ENCODE measurements at regions not wholly inside any gene's neighbourhood (a gene's known extent, or its start where the extent isn't known, plus 50 kb on each side); places are given as distances from the start of the nearest gene placed in this dataset.

DNA sequence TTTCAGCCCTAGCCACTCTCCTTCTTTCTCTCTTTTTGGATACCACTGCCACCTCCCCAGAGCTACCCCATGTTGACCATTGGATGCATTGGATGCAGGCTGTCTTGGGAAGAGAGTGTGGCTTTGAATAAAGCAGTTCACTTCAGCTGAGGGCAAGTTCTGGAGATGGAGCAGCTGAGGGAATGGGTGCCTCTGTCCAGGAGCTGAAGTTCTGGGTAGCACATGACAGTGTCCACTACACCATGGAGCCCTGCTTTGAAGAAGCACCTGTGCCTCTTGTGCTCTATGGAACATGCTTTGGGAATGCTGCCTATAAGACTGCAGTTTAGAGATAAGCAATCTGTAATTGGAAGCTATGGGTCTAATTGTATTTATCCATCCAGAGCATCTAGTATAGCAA is 1028.7 kb downstream of the TYW1 start:
- no peak overlapping the region for H3K4me3 ChIP-seq (replicated peaks; ENCODE audit: low read depth, low read length)
- TF ChIP-seq, protein P1, sequence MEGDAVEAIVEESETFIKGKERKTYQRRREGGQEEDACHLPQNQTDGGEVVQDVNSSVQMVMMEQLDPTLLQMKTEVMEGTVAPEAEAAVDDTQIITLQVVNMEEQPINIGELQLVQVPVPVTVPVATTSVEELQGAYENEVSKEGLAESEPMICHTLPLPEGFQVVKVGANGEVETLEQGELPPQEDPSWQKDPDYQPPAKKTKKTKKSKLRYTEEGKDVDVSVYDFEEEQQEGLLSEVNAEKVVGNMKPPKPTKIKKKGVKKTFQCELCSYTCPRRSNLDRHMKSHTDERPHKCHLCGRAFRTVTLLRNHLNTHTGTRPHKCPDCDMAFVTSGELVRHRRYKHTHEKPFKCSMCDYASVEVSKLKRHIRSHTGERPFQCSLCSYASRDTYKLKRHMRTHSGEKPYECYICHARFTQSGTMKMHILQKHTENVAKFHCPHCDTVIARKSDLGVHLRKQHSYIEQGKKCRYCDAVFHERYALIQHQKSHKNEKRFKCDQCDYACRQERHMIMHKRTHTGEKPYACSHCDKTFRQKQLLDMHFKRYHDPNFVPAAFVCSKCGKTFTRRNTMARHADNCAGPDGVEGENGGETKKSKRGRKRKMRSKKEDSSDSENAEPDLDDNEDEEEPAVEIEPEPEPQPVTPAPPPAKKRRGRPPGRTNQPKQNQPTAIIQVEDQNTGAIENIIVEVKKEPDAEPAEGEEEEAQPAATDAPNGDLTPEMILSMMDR (IDR thresholded peaks at IDR 0.05; ENCODE audit: low read length, missing control alignments): no peak
- DNase-seq (ENCODE audit: low read depth): no peak

GRCh38 chr7:68030530-68030929 is 1033.9 kb downstream of the TYW1 start:
- H3K4me3 ChIP-seq (replicated peaks; ENCODE audit: low read depth, low read length): no peak overlapping the region
- TF ChIP-seq, protein P1 (IDR thresholded peaks at IDR 0.05; ENCODE audit: low read length, missing control alignments): no peak
- no peak for DNase-seq (ENCODE audit: low read depth)

DNA sequence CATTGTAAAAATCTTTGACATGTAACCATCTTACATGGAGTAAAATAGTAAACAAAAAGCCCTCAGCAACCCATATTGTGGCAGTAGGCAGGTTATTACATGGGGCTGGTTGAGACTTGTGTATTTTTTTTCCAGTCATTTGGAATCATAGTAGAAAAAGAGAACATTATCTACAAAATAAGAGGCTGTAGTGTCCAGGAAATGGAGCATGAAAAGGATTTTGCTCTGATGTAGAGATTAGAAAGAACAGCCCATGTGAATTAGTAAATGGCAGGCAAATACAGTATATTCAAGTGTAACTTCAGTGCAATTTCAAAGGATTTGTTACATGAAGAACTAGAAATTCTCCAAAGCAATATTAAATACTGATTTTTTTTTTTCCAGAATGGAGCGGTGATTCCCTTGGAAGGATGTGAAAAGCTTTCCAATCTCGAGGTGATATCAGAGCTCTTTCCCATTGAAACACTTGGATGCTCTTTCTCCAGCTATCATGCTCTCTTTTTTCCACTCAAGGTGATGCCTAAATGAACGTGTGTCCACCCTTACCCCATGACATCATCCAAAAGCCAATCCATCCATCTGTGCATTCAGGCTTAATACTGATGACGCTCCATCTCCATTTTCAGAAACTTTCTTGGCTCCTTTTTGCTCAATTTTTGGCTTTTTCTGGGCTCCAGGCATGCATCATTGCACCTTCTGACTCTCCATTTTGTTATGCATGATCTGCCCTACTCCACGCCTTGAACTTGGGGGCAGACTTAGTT is 1034.7 kb downstream of the TYW1 start:
- TF ChIP-seq, protein P1 (IDR thresholded peaks at IDR 0.05; ENCODE audit: low read length, missing control alignments): no peak
- H3K4me3 ChIP-seq (replicated peaks; ENCODE audit: low read depth, low read length): no peak overlapping the region
- no peak for DNase-seq (ENCODE audit: low read depth)

DNA sequence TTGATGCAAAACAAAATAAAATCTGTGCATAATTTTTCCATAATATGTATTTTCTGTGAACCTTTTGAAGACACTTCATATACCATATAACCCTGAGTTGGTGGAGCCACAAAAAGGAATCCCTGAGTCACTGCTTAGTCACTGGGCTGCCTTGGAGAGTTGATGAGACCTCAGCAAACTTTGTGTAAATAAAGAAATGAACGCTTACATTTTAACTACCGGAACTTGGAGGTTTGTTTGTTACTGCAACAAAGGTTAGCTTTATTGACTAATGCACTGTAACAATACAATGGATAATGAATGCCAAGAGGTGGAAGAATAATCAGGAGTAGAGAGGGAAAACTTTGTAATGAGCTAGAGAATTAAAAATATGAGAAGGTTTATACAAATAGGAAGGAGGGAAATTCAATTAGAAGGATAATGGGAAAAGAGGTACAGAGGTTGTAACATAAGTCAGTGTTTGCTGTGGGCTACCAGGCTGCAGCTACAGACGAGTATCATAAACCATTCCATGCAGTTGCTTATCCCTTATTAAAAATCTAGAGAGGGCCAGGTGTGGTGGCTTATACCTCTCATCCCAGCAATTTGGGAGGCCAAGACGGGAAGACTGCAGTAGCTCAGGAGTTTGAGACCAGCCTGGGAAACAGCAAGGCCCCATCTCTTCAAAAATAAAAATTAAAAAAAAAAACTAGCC is 1042.1 kb downstream of the TYW1 start:
- H3K4me3 ChIP-seq (replicated peaks; ENCODE audit: low read depth, low read length): no peak overlapping the region
- peak; percentile 13 for DNase-seq (ENCODE audit: low read depth)
- TF ChIP-seq, protein P1 (IDR thresholded peaks at IDR 0.05; ENCODE audit: low read length, missing control alignments): no peak

DNA sequence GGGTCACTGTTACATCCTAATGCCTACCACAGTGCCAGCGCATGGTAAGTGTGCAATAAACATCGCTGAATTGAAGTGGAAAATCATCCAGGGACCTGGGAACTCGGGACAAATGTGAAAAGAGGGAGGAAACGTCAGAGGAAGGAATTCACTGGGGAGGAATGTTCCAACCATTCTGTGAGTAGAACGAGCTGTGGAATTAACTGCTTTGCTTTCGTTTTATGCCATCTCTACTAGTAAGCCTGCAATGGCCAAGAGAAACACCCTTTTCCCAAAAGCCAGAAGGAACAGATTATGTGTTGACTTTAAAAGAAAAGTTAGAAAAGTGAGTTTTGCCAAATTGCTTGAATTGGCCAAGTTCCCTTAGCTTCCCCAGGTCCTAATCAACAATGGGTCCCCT is 1044.9 kb downstream of the TYW1 start:
- no peak overlapping the region for H3K4me3 ChIP-seq (replicated peaks; ENCODE audit: low read depth, low read length)
- no peak for DNase-seq (ENCODE audit: low read depth)
- TF ChIP-seq, protein P1 (IDR thresholded peaks at IDR 0.05; ENCODE audit: low read length, missing control alignments): no peak

- H3K4me3 ChIP-seq (replicated peaks; ENCODE audit: low read depth, low read length): no peak overlapping the region
- TF ChIP-seq, protein P1 (IDR thresholded peaks at IDR 0.05; ENCODE audit: low read length, missing control alignments): no peak
- no peak for DNase-seq (ENCODE audit: low read depth)
Measured at GRCh38 chr7:68043546-68043945, 1046.9 kb downstream of the TYW1 start.
